Nephron progenitor cell (in vitro differentiated cells): ENCODE measurements at regions not wholly inside any gene's neighbourhood (a gene's known extent, or its start where the extent isn't known, plus 50 kb on each side); places are given as distances from the start of the nearest gene placed in this dataset.

Experiments used
- DNase-seq: peaks from one replicate; pipeline ENCODE4 v3.0.0; 2021
- H3K27ac Mint-ChIP-seq: 2 replicates; pipeline ENCODE4 v1.8.0; 2021; ENCODE audit warnings: mild to moderate bottlenecking, moderate library complexity, mixed read lengths
- H3K27me3 Mint-ChIP-seq: 2 replicates; pipeline ENCODE4 v1.8.0; 2021; ENCODE audit warnings: mild to moderate bottlenecking, low read depth, mixed read lengths; ENCODE audit not compliant: poor library complexity
- H3K36me3 Mint-ChIP-seq: 2 replicates; pipeline ENCODE4 v1.8.0; 2021; ENCODE audit warnings: low read depth, mixed read lengths
- H3K4me1 Mint-ChIP-seq: 2 replicates; pipeline ENCODE4 v1.8.0; 2021; ENCODE audit warnings: mixed read lengths
- H3K4me3 Mint-ChIP-seq: 2 replicates; pipeline ENCODE4 v1.8.0; 2021; ENCODE audit warnings: mild to moderate bottlenecking, moderate library complexity, mixed read lengths
- H3K9me3 Mint-ChIP-seq: 2 replicates; pipeline ENCODE4 v1.8.0; 2021; ENCODE audit warnings: mild to moderate bottlenecking, moderate library complexity, mixed read lengths
- TF ChIP-seq, protein P1 (sequence below): fragments of 200-600 bp; sonication (generic); IDR thresholded peaks from 2 replicates; pipeline ENCODE4 v1.5.0; 2021; ENCODE audit warnings: antibody characterized with exemption

- H3K9me3 Mint-ChIP-seq = peaks cover 17% of the 10 kb centered on the region
- DNase-seq = no peak
- peaks cover 28% of the 10 kb centered on the region for H3K27me3 Mint-ChIP-seq
- H3K27ac Mint-ChIP-seq = no peak overlapping the region
- no peak overlapping the region for H3K4me3 Mint-ChIP-seq
- no peaks in the 10 kb centered on the region for H3K36me3 Mint-ChIP-seq
- TF ChIP-seq, protein P1, sequence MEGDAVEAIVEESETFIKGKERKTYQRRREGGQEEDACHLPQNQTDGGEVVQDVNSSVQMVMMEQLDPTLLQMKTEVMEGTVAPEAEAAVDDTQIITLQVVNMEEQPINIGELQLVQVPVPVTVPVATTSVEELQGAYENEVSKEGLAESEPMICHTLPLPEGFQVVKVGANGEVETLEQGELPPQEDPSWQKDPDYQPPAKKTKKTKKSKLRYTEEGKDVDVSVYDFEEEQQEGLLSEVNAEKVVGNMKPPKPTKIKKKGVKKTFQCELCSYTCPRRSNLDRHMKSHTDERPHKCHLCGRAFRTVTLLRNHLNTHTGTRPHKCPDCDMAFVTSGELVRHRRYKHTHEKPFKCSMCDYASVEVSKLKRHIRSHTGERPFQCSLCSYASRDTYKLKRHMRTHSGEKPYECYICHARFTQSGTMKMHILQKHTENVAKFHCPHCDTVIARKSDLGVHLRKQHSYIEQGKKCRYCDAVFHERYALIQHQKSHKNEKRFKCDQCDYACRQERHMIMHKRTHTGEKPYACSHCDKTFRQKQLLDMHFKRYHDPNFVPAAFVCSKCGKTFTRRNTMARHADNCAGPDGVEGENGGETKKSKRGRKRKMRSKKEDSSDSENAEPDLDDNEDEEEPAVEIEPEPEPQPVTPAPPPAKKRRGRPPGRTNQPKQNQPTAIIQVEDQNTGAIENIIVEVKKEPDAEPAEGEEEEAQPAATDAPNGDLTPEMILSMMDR = no peak
- H3K4me1 Mint-ChIP-seq = no peaks in the 10 kb centered on the region
These were observed 56.7 kb upstream of the GUCA2B start for GRCh38 chr1:42096554-42096953.

DNA sequence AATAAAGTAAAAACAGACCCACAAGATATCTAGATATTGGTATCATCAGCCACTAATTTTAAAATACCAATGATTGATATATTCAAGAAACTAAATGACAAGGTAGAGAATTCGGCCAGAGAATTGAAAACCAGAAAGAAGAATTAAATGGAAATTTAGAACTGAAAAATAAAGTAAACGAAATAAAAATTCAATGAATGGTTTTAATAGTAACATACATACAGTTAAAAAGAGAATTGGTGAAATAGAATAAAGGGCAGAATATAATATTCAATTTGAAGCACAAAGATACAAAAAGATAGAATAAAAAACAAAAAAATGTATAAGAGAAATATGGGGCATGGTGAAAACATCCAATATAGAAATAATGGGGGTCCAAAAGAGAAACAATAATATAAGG, 64.0 kb upstream of the GUCA2B start:
- peaks cover 33% of the 10 kb centered on the region for H3K9me3 Mint-ChIP-seq
- TF ChIP-seq, protein P1 = no peak
- H3K36me3 Mint-ChIP-seq = no peaks in the 10 kb centered on the region

GRCh38 chr1:42086146-42086545, 67.1 kb upstream of the GUCA2B start:
- H3K27ac Mint-ChIP-seq = no peak overlapping the region
- H3K4me1 Mint-ChIP-seq = peaks cover 7% of the 10 kb centered on the region
- no peak for DNase-seq
- TF ChIP-seq, protein P1 = no peak
- H3K4me3 Mint-ChIP-seq = no peak overlapping the region
- peaks cover 2% of the 10 kb centered on the region for H3K27me3 Mint-ChIP-seq
- H3K36me3 Mint-ChIP-seq = no peaks in the 10 kb centered on the region
- H3K9me3 Mint-ChIP-seq = peaks cover 27% of the 10 kb centered on the region

More for the DNA sequence above, 64.0 kb upstream of the GUCA2B start:
- H3K27me3 Mint-ChIP-seq = peaks cover 6% of the 10 kb centered on the region
- H3K4me3 Mint-ChIP-seq = no peak overlapping the region
- peaks cover 7% of the 10 kb centered on the region for H3K4me1 Mint-ChIP-seq
- no peak for DNase-seq
- no peak overlapping the region for H3K27ac Mint-ChIP-seq

- DNase-seq = no peak
- H3K36me3 Mint-ChIP-seq = no peaks in the 10 kb centered on the region
- no peak overlapping the region for H3K4me3 Mint-ChIP-seq
- no peak overlapping the region for H3K27ac Mint-ChIP-seq
- peaks cover 7% of the 10 kb centered on the region for H3K4me1 Mint-ChIP-seq
- TF ChIP-seq, protein P1 = no peak
- H3K27me3 Mint-ChIP-seq = peaks cover 2% of the 10 kb centered on the region
- H3K9me3 Mint-ChIP-seq = peaks cover 25% of the 10 kb centered on the region
These were observed 67.6 kb upstream of the GUCA2B start for GRCh38 chr1:42085596-42085995.

GRCh38 chr1:42081475-42081874, 71.7 kb upstream of the GUCA2B start:
- peaks cover 18% of the 10 kb centered on the region for H3K9me3 Mint-ChIP-seq
- H3K27me3 Mint-ChIP-seq = peaks cover 10% of the 10 kb centered on the region
- H3K4me1 Mint-ChIP-seq = peaks cover 7% of the 10 kb centered on the region
- no peak for DNase-seq
- no peak overlapping the region for H3K27ac Mint-ChIP-seq
- no peaks in the 10 kb centered on the region for H3K36me3 Mint-ChIP-seq
- H3K4me3 Mint-ChIP-seq = no peak overlapping the region
- TF ChIP-seq, protein P1 = no peak

DNA sequence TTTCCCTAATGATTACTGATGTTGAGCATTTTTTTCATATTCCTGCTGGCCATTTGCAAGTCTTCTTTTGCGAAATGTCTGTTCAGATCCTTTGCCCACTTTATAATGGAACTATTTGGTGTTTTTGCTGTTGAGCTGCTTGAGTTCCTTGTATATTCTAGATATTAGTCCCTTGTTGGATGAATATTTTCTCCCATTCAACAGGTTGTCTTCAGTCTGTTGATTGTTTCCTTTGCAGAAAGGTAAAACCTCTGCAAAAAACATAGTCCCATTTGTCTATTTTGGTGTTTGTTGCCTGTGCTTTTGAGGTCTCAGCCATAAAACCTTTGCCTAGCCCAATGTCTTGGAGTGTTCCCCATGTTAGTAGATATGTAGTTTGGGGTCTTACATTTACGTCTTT, 78.0 kb upstream of the GUCA2B start:
- Mint-ChIP-seq H3K4me1 (no peaks in the 10 kb centered on the region), H3K36me3 (no peaks in the 10 kb centered on the region), H3K27me3 (peaks cover 53% of the 10 kb centered on the region), H3K27ac (no peak overlapping the region), H3K4me3 (no peak overlapping the region), H3K9me3 (peaks cover 22% of the 10 kb centered on the region)
- no peak for DNase-seq
- TF ChIP-seq, protein P1 = no peak
